ENCODE measurements at regions not wholly inside any gene's neighbourhood (a gene's known extent, or its start where the extent isn't known, plus 50 kb on each side); places are given as distances from the start of the nearest gene placed in this dataset.
"Not testable (repeated sequence)": the region's sequence is repeated elsewhere in the genome, so short reads cannot be mapped to it uniquely, and the experiment has no call there.

GRCh38 chr18:47669815-47670214 lies 260.6 kb downstream of the SMAD2 start:
- no peak for DNase-seq

- no peak for DNase-seq
These were observed 272.0 kb downstream of the SMAD2 start for GRCh38 chr18:47658498-47658897.

- no peak for DNase-seq
These were observed 275.5 kb downstream of the SMAD2 start for GRCh38 chr18:47654988-47655387.

GRCh38 chr18:47644896-47645295 lies 285.6 kb downstream of the SMAD2 start:
- DNase-seq = no peak

GRCh38 chr18:47637551-47637950 lies 292.9 kb downstream of the SMAD2 start:
- not testable (repeated sequence) for DNase-seq

- DNase-seq = no peak
These were observed 295.0 kb downstream of the SMAD2 start for GRCh38 chr18:47635416-47635815.

GRCh38 chr18:47632970-47633635 lies 297.4 kb downstream of the SMAD2 start:
- DNase-seq = no peak

GRCh38 chr18:47628893-47629292 lies 301.6 kb downstream of the SMAD2 start:
- no peak for DNase-seq

GRCh38 chr18:47628240-47628781 lies 302.1 kb downstream of the SMAD2 start:
- no peak for DNase-seq

GRCh38 chr18:47627030-47627429 lies 303.4 kb downstream of the SMAD2 start:
- DNase-seq = no peak

GRCh38 chr18:47619771-47620448 lies 310.5 kb downstream of the SMAD2 start:
- no peak for DNase-seq

- no peak for DNase-seq
These were observed 311.7 kb downstream of the SMAD2 start for GRCh38 chr18:47618758-47619157.

GRCh38 chr18:47615043-47615442 lies 315.4 kb downstream of the SMAD2 start:
- no peak for DNase-seq

- DNase-seq = no peak
These were observed 316.5 kb downstream of the SMAD2 start for GRCh38 chr18:47613929-47614328.

- no peak for DNase-seq
These were observed 318.8 kb downstream of the SMAD2 start for GRCh38 chr18:47611649-47612048.

- DNase-seq = no peak
These were observed 323.9 kb downstream of the SMAD2 start for GRCh38 chr18:47606526-47606925.

- DNase-seq = no peak
These were observed 325.4 kb downstream of the SMAD2 start for GRCh38 chr18:47605093-47605492.

GRCh38 chr18:47604021-47604420 lies 326.4 kb downstream of the SMAD2 start:
- no peak for DNase-seq

GRCh38 chr18:47603158-47603557 lies 327.3 kb downstream of the SMAD2 start:
- DNase-seq = no peak

- no peak for DNase-seq
These were observed 328.1 kb downstream of the SMAD2 start for GRCh38 chr18:47602273-47602897.

- no peak for DNase-seq
These were observed 328.7 kb downstream of the SMAD2 start for GRCh38 chr18:47601581-47602272.

- DNase-seq = no peak
These were observed 334.5 kb downstream of the SMAD2 start for GRCh38 chr18:47595831-47596501.

- DNase-seq = no peak
These were observed 335.8 kb downstream of the SMAD2 start for GRCh38 chr18:47594621-47595086.
